Skin epidermis (tissue), 12 donors: ENCODE measurements at regions not wholly inside any gene's neighbourhood (a gene's known extent, or its start where the extent isn't known, plus 50 kb on each side); places are given as distances from the start of the nearest gene placed in this dataset.

ENCODE experiments used
- H3K27ac ChIP-seq, 21 experiments: fragments of 200-600 bp; sonication (generic) in 11 of 21; one replicate each; pipeline ENCODE4 v1.5.0; 2020; ENCODE audit warnings: mild to moderate bottlenecking in 3 of 21, inconsistent platforms in 2 of 21, moderate library complexity in 2 of 21
- H3K4me3 ChIP-seq, 7 experiments: fragments of 200-600 bp; sonication (generic) in 2 of 7; one replicate each; pipeline ENCODE4 v1.5.0; 2020; ENCODE audit warnings: inconsistent platforms in 2 of 7, mild to moderate bottlenecking in 2 of 7, moderate library complexity in 1 of 7

GRCh38 chrX:6640727-6641126, 105.8 kb upstream of the VCX3A start:
- Histone ChIP-seq H3K27ac (no peak overlapping the region), H3K4me3 (no peak overlapping the region)

GRCh38 chrX:6614506-6614905, 79.6 kb upstream of the VCX3A start:
- Histone ChIP-seq H3K27ac (no peak overlapping the region), H3K4me3 (no peak overlapping the region)

GRCh38 chrX:6599230-6599860, 64.4 kb upstream of the VCX3A start:
- Histone ChIP-seq H3K4me3 (no peak overlapping the region), H3K27ac (no peak overlapping the region)
